ENCODE measurements at regions not wholly inside any gene's neighbourhood (a gene's known extent, or its start where the extent isn't known, plus 50 kb on each side); places are given as distances from the start of the nearest gene placed in this dataset.

DNA sequence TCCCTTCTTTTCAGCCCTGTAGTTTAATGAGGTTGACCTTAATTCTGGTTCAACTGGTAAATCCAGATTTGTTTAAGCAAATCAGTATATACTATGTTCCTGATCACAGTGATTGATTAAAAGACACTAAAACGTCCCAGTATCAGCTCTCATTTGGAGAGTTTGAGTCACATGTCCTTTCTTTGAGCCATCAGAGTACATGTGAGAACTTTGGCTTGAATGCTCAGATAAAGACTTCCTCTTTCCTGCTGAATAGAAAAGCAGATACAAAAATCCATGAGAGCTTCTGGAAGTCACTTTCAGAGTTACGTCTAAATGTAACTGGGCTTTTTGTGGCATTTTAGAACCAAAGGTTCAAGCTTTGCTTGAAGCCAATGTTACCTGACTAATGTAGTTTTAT, 341.8 kb upstream of the SATB1 start:
- no peaks in the 10 kb centered on the region for H4K20me1 ChIP-seq (replicated peaks in 1 of 2; ENCODE audit: control insufficient read depth in 1 of 2, insufficient read depth in 2 of 2, low read length in 2 of 2)
- H2BK5ac ChIP-seq (ENCODE audit: low read depth, low read length) = no peak overlapping the region
- H3K23ac ChIP-seq (ENCODE audit: insufficient read length) = no peak overlapping the region
- H3K4me2 ChIP-seq (ENCODE audit: insufficient read depth in 1 of 2, low read depth in 2 of 2, low read length in 2 of 2) = no peak overlapping the region
- no peak overlapping the region for H4K91ac ChIP-seq (replicated peaks; ENCODE audit: insufficient read length, low read length)
- no peak overlapping the region for H2BK20ac ChIP-seq (ENCODE audit: low read length)
- H3K27ac ChIP-seq (ENCODE audit: low read depth, low read length) = no peak overlapping the region
- FAIRE-seq (no peak), DNase-seq (ENCODE audit: low read depth in 1 of 2, low spot score in 2 of 2) (no peak)
- no peaks in the 10 kb centered on the region for H3K36me3 ChIP-seq (ENCODE audit: control insufficient read depth in 2 of 4, insufficient read depth in 4 of 4, low read length in 3 of 4)
- no peak overlapping the region for H2AFZ ChIP-seq (ENCODE audit: low read length)
- TF ChIP-seq EP300 (IDR thresholded peaks at IDR 0.05; ENCODE audit: borderline replicate concordance in 1 of 2, low read depth in 2 of 2, low read length in 2 of 2) (no peak), CREB1 (IDR thresholded peaks at IDR 0.05) (no peak), RNF2 (IDR thresholded peaks at IDR 0.05; ENCODE audit: borderline replicate concordance, low read depth, low read length, missing control alignments, poor library complexity, severe bottlenecking) (no peak), ATF3 (IDR thresholded peaks at IDR 0.05; ENCODE audit: insufficient read depth, low read depth, low read length) (no peak)
- H3K56ac ChIP-seq (replicated peaks; ENCODE audit: insufficient read length, low read depth, low read length) = no peak overlapping the region
- no peaks in the 10 kb centered on the region for H3K23me2 ChIP-seq (ENCODE audit: low read depth, low read length)
- H3K18ac ChIP-seq (ENCODE audit: extremely low read depth, low read length) = no peak overlapping the region
- H2BK12ac ChIP-seq (ENCODE audit: low read depth, low read length) = no peak overlapping the region
- no peak overlapping the region for H4K5ac ChIP-seq (ENCODE audit: insufficient read length, low read depth, low read length)
- WGBS, 2 experiments (ENCODE audit: extremely low coverage in 1 of 2, insufficient coverage in 1 of 2, insufficient read length in 1 of 2, insufficient replicate concordance in 2 of 2, low coverage in 1 of 2, low lambda C conversion rate in 2 of 2, missing lambda C conversion rate in 1 of 2) = 66% methylated on average over 2 of the region's 2 CpGs; no CpG with 5 or more reads in 1 of the 2 experiments
- no peak overlapping the region for H3K4me3 ChIP-seq (ENCODE audit: extremely low read depth in 1 of 4, insufficient read depth in 2 of 4, low read depth in 3 of 4, low read length in 4 of 4)
- no peaks in the 10 kb centered on the region for H3K27me3 ChIP-seq (replicated peaks in 1 of 4; ENCODE audit: control insufficient read depth in 3 of 4, extremely low read depth in 1 of 4, insufficient read depth in 3 of 4, low read length in 3 of 4)
- H3K79me2 ChIP-seq (ENCODE audit: control insufficient read depth in 1 of 2, insufficient read depth in 2 of 2, low read length in 2 of 2) = no peaks in the 10 kb centered on the region
- no peaks in the 10 kb centered on the region for H3K4me1 ChIP-seq (replicated peaks in 1 of 4; ENCODE audit: control insufficient read depth in 3 of 4, insufficient read depth in 4 of 4, low read length in 3 of 4)
- no peak overlapping the region for H2BK120ac ChIP-seq (replicated peaks; ENCODE audit: low read depth, low read length)
- CTCF ChIA-PET (ENCODE audit: partially characterized antibody) = interaction anchor here (0.7 to 1.6 kb wide), 3 partner anchors 9 to 222 kb away, joined by 3 to 6 read pairs (median 4); no protein-coding TSS in a partner anchor
- POLR2A ChIA-PET (ENCODE audit: partially characterized antibody) = no interaction called here
- no peak overlapping the region for H4K8ac ChIP-seq (ENCODE audit: extremely low read depth, insufficient read depth, low read length)
- H3K79me1 ChIP-seq (ENCODE audit: low read depth, low read length) = no peaks in the 10 kb centered on the region
- H2BK15ac ChIP-seq (ENCODE audit: low read length) = no peak overlapping the region
- no peak overlapping the region for H2AK5ac ChIP-seq (ENCODE audit: low read depth, low read length)
- H3K4ac ChIP-seq (replicated peaks; ENCODE audit: insufficient read length, low read depth, low read length) = no peak overlapping the region
- no peaks in the 10 kb centered on the region for H3K9me3 ChIP-seq (ENCODE audit: insufficient read depth in 2 of 2, low read depth in 1 of 2, low read length in 1 of 2)
- no peak overlapping the region for H3K14ac ChIP-seq (ENCODE audit: insufficient read length)
- H3K9ac ChIP-seq (replicated peaks in 1 of 4; ENCODE audit: extremely low read depth in 1 of 4, low read depth in 3 of 4, low read length in 3 of 4) = no peak overlapping the region

All from H1 (cell line).